Transverse colon (tissue), 4 donors: ENCODE measurements at regions not wholly inside any gene's neighbourhood (a gene's known extent, or its start where the extent isn't known, plus 50 kb on each side); places are given as distances from the start of the nearest gene placed in this dataset.

Experiments
- POLR2A ChIP-seq: fragments of 450-650 bp; IDR thresholded peaks from one replicate; pipeline ENCODE4 v1.6.1; 2016; ENCODE audit warnings: antibody characterized with exemption, mild to moderate bottlenecking, moderate library complexity
- POLR2AphosphoS5 ChIP-seq, 3 donors: sonication (generic); formaldehyde crosslinking; IDR thresholded peaks; one replicate each; pipeline ENCODE4 v1.6.1; 2016; ENCODE audit warnings: antibody characterized with exemption in 3 of 3
- TF ChIP-seq, protein P1 (sequence below), 5 experiments: fragments of 200-600 bp in 3 of 5; fragments of 450-650 bp in 2 of 5; sonication (generic) in 3 of 5; IDR thresholded peaks; 1 replicate in 2 of 5; 2 replicates in 3 of 5; pipeline ENCODE4 v1.5.1; 2016 to 2017; ENCODE audit warnings: antibody characterized with exemption in 5 of 5, inconsistent platforms in 3 of 5, mild to moderate bottlenecking in 2 of 5, moderate library complexity in 1 of 5

DNA sequence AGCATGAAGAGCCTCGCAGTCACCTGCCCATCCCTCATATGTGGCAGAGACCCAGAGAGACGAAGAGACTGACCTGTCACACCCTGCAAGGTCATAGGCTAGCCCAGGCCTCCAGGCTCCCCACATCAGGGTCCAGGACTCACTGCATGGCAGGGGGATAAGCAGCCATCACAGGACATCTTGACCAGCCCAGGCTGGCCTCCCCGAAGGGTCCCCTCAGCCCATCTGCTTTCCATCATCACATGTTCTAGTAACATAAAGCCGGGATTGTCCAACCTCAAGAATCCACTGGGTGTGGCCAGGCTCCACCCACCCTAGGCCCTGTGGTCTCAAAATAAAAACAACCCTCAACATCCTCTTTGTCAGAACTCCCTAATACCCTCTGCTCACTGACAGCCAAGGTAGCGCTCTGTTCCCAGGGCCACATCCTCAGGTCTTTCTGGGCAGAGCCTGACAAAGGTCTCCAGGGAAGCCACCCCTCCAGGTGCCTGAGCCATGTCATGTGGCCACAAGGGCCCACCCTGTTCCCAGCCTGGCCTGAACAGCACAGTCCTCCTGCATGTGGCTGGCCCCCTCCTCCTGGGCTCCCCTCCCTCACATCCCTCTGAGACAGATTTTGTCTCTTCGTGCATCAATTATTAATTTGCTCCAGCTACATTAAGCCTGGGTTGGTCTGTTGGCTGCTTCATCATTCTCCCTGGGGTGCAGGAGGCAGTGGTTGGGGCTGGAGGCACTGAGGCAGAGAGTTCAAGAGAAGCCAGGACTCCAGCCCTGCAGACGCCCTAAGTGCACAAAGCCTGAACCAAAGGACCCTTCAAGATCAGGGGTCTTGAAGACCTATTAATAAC lies 131.8 kb upstream of the UNC5B start:
- TF ChIP-seq, protein P1, sequence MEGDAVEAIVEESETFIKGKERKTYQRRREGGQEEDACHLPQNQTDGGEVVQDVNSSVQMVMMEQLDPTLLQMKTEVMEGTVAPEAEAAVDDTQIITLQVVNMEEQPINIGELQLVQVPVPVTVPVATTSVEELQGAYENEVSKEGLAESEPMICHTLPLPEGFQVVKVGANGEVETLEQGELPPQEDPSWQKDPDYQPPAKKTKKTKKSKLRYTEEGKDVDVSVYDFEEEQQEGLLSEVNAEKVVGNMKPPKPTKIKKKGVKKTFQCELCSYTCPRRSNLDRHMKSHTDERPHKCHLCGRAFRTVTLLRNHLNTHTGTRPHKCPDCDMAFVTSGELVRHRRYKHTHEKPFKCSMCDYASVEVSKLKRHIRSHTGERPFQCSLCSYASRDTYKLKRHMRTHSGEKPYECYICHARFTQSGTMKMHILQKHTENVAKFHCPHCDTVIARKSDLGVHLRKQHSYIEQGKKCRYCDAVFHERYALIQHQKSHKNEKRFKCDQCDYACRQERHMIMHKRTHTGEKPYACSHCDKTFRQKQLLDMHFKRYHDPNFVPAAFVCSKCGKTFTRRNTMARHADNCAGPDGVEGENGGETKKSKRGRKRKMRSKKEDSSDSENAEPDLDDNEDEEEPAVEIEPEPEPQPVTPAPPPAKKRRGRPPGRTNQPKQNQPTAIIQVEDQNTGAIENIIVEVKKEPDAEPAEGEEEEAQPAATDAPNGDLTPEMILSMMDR (IDR thresholded peaks at IDR 0.05): no peak
- TF ChIP-seq POLR2A (no peak), POLR2AphosphoS5 (IDR thresholded peaks at IDR 0.05) (no peak)
